ENCODE measurements at regions not wholly inside any gene's neighbourhood (a gene's known extent, or its start where the extent isn't known, plus 50 kb on each side); places are given as distances from the start of the nearest gene placed in this dataset.
A peak's percentile ranks its signal among the peaks of the same experiment; 100 is the strongest.
"Not testable (repeated sequence)": the region's sequence is repeated elsewhere in the genome, so short reads cannot be mapped to it uniquely, and the experiment has no call there.

DNA sequence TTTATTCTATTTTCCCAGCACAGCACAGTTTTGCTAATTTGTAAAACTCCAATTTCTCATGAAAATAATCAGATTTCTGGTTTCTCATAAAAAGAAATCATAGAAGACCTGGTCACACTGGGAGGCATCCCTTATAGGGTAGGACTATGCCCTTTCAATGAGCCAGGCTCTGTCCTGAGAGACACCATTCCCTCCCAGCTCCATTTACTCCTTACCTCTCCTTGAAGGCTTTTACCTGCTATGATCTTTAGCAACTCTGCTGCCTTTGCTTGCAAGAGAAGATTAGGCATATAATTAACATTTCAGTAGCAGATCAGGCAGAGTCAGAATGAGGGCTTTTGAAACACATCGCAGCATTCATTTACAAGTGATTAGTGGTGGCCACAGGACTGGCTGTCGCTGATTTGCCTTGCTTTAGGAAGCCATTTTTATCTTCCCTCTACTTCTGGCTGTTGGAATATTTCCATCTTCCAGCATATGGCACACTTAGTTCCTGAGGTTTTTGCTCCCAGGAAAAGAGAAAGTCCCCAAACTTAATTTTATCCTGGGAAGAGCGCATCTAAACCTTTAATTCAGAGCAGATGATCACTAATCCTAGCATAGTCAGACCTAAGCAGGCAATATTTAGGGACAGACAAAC lies 196.9 kb downstream of the SPATA31A1 start:
- not testable (repeated sequence) for H3K9me3 ChIP-seq (ENCODE audit: low read depth); H2AFZ ChIP-seq; H3K79me2 ChIP-seq; H3K4me1 ChIP-seq (ENCODE audit: insufficient read depth); H3K4me3 ChIP-seq; H4K20me1 ChIP-seq (ENCODE audit: insufficient read depth, poor library complexity, severe bottlenecking); H3K27me3 ChIP-seq; H3K27ac ChIP-seq; DNase-seq (ENCODE audit: low spot score); H3K36me3 ChIP-seq (replicated peaks; ENCODE audit: insufficient read depth, low read depth); H3K4me2 ChIP-seq; H3K9me2 ChIP-seq (replicated peaks; ENCODE audit: insufficient read depth)
- 28% methylated on average over 3 of the region's 3 CpGs for WGBS (ENCODE audit: low lambda C conversion rate, missing lambda C conversion rate)

- not testable (repeated sequence) for H3K79me2 ChIP-seq; H3K36me3 ChIP-seq (replicated peaks; ENCODE audit: insufficient read depth, low read depth); H3K4me1 ChIP-seq (ENCODE audit: insufficient read depth); H3K4me3 ChIP-seq; H3K9me3 ChIP-seq (ENCODE audit: low read depth); H4K20me1 ChIP-seq (ENCODE audit: insufficient read depth, poor library complexity, severe bottlenecking); H3K27ac ChIP-seq; H3K27me3 ChIP-seq; DNase-seq (ENCODE audit: low spot score); H2AFZ ChIP-seq; H3K4me2 ChIP-seq; H3K9me2 ChIP-seq (replicated peaks; ENCODE audit: insufficient read depth)
- 68% methylated on average over 1 of the region's 1 CpG for WGBS (ENCODE audit: low lambda C conversion rate, missing lambda C conversion rate)
Measured at GRCh38 chr9:39554352-39554751, 198.9 kb downstream of the SPATA31A1 start.

GRCh38 chr9:39559384-39559783 lies 203.9 kb downstream of the SPATA31A1 start:
- H3K79me2 ChIP-seq; H3K4me1 ChIP-seq (ENCODE audit: insufficient read depth); H3K36me3 ChIP-seq (replicated peaks; ENCODE audit: insufficient read depth, low read depth); H3K27ac ChIP-seq; DNase-seq (ENCODE audit: low spot score); H3K4me3 ChIP-seq; H3K4me2 ChIP-seq; H2AFZ ChIP-seq; H4K20me1 ChIP-seq (ENCODE audit: insufficient read depth, poor library complexity, severe bottlenecking); H3K9me2 ChIP-seq (replicated peaks; ENCODE audit: insufficient read depth); H3K9me3 ChIP-seq (ENCODE audit: low read depth); H3K27me3 ChIP-seq: not testable (repeated sequence)
- TF ChIP-seq CTCF (IDR thresholded peaks at IDR 0.05; ENCODE audit: poor library complexity), result peak; percentile 61
- 75% methylated on average over 8 of the region's 8 CpGs for WGBS (ENCODE audit: low lambda C conversion rate, missing lambda C conversion rate)

DNA sequence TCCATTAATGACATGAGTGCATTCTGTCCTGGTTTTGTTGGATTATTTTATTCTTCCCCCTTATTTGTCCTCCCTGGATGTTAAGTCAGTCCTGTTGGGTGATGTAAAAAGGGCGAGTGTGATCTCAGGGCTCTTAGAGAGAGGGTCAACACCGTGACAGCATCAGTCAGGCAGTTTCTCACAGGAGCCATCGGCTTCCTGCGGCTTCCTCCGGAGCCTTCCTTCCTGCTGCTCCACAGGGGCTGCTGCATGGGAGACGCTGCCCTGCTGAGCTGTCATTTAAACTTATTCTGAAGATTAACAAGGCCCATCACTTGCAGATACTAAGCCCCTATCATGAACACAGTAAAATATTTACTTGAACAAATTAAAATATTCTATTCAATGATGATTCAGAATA lies 211.3 kb downstream of the SPATA31A1 start:
- H3K9me2 ChIP-seq (replicated peaks; ENCODE audit: insufficient read depth), result not testable (repeated sequence)

DNA sequence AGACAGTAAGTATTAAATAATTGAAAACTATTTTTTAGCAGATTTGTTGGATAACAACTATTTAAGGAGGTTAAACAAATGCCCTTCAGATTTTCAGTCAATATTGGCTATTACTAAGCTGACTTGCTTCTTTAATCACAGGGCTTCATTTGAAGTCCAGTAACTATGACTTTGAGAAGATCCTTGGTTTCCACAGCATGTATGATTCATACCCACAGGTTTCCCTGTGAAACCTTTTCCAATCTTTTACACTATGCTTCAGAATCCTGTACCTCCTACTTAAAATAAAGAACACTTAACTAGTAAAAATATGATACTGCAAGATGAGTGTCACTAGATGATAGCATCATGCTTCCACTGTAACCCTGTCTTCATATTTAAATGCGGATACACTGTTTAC lies 211.9 kb downstream of the SPATA31A1 start:
- H3K79me2 ChIP-seq; DNase-seq (ENCODE audit: low spot score); H3K9me3 ChIP-seq (ENCODE audit: low read depth); H3K9me2 ChIP-seq (replicated peaks; ENCODE audit: insufficient read depth); H3K36me3 ChIP-seq (replicated peaks; ENCODE audit: insufficient read depth, low read depth); H3K4me2 ChIP-seq; H2AFZ ChIP-seq; H3K4me1 ChIP-seq (ENCODE audit: insufficient read depth); H4K20me1 ChIP-seq (ENCODE audit: insufficient read depth, poor library complexity, severe bottlenecking); H3K27me3 ChIP-seq; H3K4me3 ChIP-seq; H3K27ac ChIP-seq: not testable (repeated sequence)
- WGBS (ENCODE audit: low lambda C conversion rate, missing lambda C conversion rate), result 92% methylated on average over 1 of the region's 1 CpG

More for the DNA sequence above, 211.3 kb downstream of the SPATA31A1 start:
- H3K79me2 ChIP-seq; H3K27me3 ChIP-seq; H3K4me3 ChIP-seq; H3K9me3 ChIP-seq (ENCODE audit: low read depth); H2AFZ ChIP-seq; H3K36me3 ChIP-seq (replicated peaks; ENCODE audit: insufficient read depth, low read depth); H4K20me1 ChIP-seq (ENCODE audit: insufficient read depth, poor library complexity, severe bottlenecking); H3K27ac ChIP-seq; DNase-seq (ENCODE audit: low spot score); H3K4me2 ChIP-seq; H3K4me1 ChIP-seq (ENCODE audit: insufficient read depth): not testable (repeated sequence)
- 10% methylated on average over 6 of the region's 6 CpGs for WGBS (ENCODE audit: low lambda C conversion rate, missing lambda C conversion rate)

- H3K79me2 ChIP-seq; H3K9me2 ChIP-seq (replicated peaks; ENCODE audit: insufficient read depth); DNase-seq (ENCODE audit: low spot score); H3K9me3 ChIP-seq (ENCODE audit: low read depth); H3K27me3 ChIP-seq; H2AFZ ChIP-seq; H3K27ac ChIP-seq; H3K36me3 ChIP-seq (replicated peaks; ENCODE audit: insufficient read depth, low read depth); H3K4me1 ChIP-seq (ENCODE audit: insufficient read depth); H4K20me1 ChIP-seq (ENCODE audit: insufficient read depth, poor library complexity, severe bottlenecking); H3K4me3 ChIP-seq; H3K4me2 ChIP-seq: not testable (repeated sequence)
- 77% methylated on average over 1 of the region's 2 CpGs for WGBS (ENCODE audit: low lambda C conversion rate, missing lambda C conversion rate)
Measured at GRCh38 chr9:39568900-39569299, 213.4 kb downstream of the SPATA31A1 start.

GRCh38 chr9:39573024-39574022 lies 217.9 kb downstream of the SPATA31A1 start:
- WGBS (ENCODE audit: low lambda C conversion rate, missing lambda C conversion rate), result 45% methylated on average over 7 of the region's 10 CpGs
- not testable (repeated sequence) for DNase-seq (ENCODE audit: low spot score); H3K4me3 ChIP-seq; H3K79me2 ChIP-seq; H4K20me1 ChIP-seq (ENCODE audit: insufficient read depth, poor library complexity, severe bottlenecking); H3K9me3 ChIP-seq (ENCODE audit: low read depth); H3K36me3 ChIP-seq (replicated peaks; ENCODE audit: insufficient read depth, low read depth); H3K27me3 ChIP-seq; H3K4me1 ChIP-seq (ENCODE audit: insufficient read depth); H3K4me2 ChIP-seq; H3K27ac ChIP-seq; H3K9me2 ChIP-seq (replicated peaks; ENCODE audit: insufficient read depth); H2AFZ ChIP-seq

GRCh38 chr9:39579000-39579399 lies 223.5 kb downstream of the SPATA31A1 start:
- 86% methylated on average over 4 of the region's 4 CpGs for WGBS (ENCODE audit: low lambda C conversion rate, missing lambda C conversion rate)
- not testable (repeated sequence) for H4K20me1 ChIP-seq (ENCODE audit: insufficient read depth, poor library complexity, severe bottlenecking); H3K36me3 ChIP-seq (replicated peaks; ENCODE audit: insufficient read depth, low read depth); H3K27ac ChIP-seq; DNase-seq (ENCODE audit: low spot score); H3K27me3 ChIP-seq; H3K4me1 ChIP-seq (ENCODE audit: insufficient read depth); H3K9me3 ChIP-seq (ENCODE audit: low read depth); H3K4me3 ChIP-seq; H3K9me2 ChIP-seq (replicated peaks; ENCODE audit: insufficient read depth); H3K4me2 ChIP-seq; H2AFZ ChIP-seq; H3K79me2 ChIP-seq
